ENCODE measurements at regions not wholly inside any gene's neighbourhood (a gene's known extent, or its start where the extent isn't known, plus 50 kb on each side); places are given as distances from the start of the nearest gene placed in this dataset.
A peak's percentile ranks its signal among the peaks of the same experiment; 100 is the strongest.
"Not testable (repeated sequence)": the region's sequence is repeated elsewhere in the genome, so short reads cannot be mapped to it uniquely, and the experiment has no call there.

DNA sequence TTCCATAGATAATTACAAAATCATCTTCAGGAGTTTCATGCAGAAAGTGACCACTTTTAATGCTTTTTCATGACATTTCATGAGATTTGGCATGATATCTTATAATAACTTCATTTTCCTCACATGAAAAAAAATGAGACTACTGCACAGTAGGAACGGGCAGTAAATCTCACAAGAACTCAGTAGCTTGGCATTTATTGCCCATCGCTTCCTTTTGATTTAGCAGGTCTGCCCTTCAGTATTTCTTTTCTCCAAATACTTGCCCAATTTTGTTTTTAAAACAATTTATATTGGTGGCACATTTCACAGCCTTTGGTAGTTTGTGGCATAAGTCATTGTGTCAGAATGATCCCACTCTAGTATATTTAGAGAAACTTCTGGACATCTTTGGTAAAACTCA is 711.8 kb upstream of the CHD1 start:
- no peak for TF ChIP-seq POLR2A (IDR thresholded peaks at IDR 0.05; ENCODE audit: low read depth, low read length)
- no peak for FAIRE-seq
- DNase-seq (ENCODE audit: insufficient read length, low spot score) = no peak

DNA sequence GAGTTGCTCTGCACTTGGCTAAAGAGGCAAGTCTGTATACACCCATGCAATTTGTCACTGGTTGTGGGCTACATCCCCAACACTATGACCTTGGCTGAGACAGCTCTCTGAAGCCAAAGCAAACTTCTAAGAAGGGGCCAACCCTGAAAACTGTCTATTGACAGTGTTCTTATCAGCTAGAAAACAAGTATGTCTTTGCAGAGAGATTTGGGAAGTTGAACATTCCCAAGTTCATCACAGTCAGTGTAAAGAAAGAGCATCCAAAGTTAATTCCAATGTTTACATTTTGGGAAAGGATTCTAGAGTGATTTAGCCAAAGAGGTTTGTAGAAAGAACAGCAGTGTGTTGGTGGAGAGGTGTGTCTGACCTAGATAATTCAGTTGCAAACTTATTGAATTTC is 711.1 kb upstream of the CHD1 start:
- FAIRE-seq (no peak), DNase-seq (ENCODE audit: insufficient read length, low spot score) (no peak)
- no peak for TF ChIP-seq POLR2A (IDR thresholded peaks at IDR 0.05; ENCODE audit: low read depth, low read length)

DNA sequence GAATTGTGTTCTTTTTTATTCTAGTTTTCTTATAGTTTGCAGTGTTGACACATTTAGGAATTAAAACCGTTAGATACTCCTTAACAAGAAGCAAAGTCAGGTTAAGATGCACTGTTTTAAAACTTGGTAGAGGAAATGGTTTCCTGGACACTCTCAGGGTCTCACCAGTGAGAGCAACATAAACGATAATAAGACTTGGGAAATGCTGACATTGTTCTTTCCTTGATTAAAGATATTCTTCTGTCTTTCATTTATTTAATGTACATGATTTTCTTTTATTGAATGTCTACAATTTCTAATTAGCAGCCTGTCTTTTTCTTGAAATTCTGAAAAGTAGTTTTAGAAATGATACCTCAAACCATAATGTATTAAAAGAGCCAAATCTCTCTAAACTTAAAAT is 707.9 kb upstream of the CHD1 start:
- FAIRE-seq (no peak), DNase-seq (ENCODE audit: insufficient read length, low spot score) (no peak)
- TF ChIP-seq POLR2A (IDR thresholded peaks at IDR 0.05; ENCODE audit: low read depth, low read length) = no peak

DNA sequence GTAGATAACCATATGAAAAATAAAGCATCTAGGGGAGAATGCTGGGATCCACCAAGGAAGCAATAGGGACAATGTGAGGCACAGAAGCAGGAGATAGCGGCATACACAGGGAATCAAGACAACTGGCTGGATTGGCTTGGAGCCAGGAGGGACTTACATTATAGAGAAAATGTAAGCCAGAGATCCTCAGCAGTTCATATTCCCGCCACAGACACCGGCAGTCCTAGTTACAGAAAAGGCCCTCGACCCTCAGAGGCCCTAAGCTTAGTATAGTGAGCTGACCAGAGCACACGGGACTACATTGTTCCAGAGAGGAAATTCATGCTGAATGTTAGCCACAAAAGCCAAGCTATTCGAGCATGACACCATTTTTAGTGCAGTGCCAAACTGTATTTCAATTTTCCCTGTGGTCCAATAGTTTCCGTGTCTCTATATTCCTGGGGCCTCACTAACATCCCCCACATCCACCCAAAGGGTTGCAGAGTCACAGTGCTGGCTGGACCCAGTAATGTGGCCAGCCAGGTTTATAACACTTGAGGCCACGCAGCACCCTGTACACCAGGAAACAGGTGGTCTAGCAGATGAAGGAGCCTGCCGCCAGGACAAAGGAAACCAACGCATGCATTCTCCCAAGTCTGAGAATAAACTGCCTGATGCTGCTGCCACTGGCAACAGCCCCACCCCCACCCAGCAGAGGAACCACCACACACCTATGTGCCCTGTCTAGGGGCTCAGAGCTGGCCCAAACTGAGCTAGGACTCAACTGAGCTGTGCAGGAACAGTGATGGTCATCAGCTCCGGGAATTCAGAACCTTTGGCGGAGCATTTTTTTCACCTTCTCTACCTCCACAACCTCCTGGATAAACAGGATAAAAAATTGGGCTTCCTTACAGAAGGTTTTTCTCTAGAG is 693.2 kb upstream of the CHD1 start:
- DNase-seq (ENCODE audit: insufficient read length, low spot score) = no peak
- no peak for TF ChIP-seq POLR2A (IDR thresholded peaks at IDR 0.05; ENCODE audit: low read depth, low read length)
- FAIRE-seq = no peak

DNA sequence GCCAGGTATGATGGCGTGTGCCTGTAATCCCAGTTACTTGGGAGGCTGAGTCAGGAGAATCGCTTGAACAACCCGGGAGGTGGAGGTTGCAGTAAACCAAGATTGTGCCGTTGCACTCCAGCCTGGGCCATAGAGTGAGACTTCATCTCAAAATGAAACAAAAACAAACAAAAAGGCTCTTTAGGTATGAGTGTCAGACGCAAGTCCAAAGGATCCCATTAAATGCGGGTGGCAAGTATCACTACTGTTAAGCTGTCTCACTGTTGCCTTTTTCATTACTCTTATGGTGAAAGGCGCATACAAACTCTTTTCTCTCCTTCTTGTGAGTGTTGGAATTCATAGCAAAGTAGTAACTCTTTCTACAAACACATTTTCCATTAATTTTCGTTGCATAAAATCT is 688.5 kb upstream of the CHD1 start:
- DNase-seq (ENCODE audit: insufficient read length, low spot score) (no peak), FAIRE-seq (no peak)
- TF ChIP-seq POLR2A (IDR thresholded peaks at IDR 0.05; ENCODE audit: low read depth, low read length) = no peak

DNA sequence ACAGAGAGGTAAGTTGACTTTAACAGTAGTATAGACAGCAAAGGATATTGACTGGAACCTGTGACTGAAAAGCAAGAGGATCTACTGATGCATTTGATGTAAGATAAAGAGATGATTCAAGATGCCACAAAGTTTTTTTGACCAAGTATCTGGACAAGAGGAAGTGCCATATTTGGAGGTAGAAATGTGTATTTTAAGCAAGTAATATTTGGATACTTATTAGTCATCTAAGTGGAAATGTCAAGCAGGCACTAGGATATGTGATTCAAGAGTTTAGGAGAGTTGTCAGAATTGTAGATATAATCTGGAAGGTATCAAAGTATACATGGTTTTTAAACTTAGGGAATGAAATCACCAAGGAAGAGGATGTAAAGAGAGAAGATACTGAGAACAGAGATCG is 686.1 kb upstream of the CHD1 start:
- DNase-seq (ENCODE audit: insufficient read length, low spot score) (no peak), FAIRE-seq (no peak)
- no peak for TF ChIP-seq POLR2A (IDR thresholded peaks at IDR 0.05; ENCODE audit: low read depth, low read length)

DNA sequence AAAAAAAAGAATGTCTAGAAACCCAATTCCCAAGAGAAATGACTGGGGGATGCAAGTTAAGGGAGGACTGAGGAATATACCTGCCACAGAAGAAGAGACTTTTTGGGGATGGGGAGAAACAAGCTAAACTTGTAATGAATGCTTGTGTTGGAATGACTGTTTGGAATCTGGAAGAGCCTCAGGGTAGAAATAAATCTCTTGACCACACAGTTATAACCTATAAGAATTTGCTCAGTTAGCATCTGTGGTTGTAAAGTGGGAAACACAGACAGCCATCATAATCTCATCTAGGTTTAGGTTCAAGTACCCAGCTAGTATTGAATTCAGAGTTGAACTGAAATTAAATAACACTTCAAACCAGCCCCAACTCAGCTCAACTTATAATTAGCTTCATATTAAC is 678.3 kb upstream of the CHD1 start:
- FAIRE-seq = no peak
- TF ChIP-seq POLR2A (IDR thresholded peaks at IDR 0.05; ENCODE audit: low read depth, low read length) = no peak
- DNase-seq (ENCODE audit: insufficient read length, low spot score) = no peak

DNA sequence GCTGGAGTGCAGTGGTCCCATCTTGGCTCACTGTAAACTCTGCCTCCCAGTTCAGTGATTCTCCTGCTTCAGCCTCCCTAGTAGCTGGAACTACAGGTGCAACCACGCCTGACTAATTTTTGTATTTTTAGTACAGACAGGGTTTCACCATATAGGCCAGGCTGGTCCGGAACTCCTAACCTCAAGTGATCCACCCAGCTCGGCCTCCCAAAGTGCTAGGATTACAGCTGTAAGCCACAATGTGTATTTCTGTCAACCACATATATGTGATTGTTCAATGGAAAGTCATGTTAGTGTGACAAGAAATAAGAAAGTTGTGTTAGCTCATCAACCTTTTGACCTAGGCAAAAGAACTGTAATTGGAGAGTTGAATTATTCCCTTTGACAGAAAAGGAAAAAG is 677.1 kb upstream of the CHD1 start:
- TF ChIP-seq POLR2A (IDR thresholded peaks at IDR 0.05; ENCODE audit: low read depth, low read length) = no peak
- FAIRE-seq = no peak

DNA sequence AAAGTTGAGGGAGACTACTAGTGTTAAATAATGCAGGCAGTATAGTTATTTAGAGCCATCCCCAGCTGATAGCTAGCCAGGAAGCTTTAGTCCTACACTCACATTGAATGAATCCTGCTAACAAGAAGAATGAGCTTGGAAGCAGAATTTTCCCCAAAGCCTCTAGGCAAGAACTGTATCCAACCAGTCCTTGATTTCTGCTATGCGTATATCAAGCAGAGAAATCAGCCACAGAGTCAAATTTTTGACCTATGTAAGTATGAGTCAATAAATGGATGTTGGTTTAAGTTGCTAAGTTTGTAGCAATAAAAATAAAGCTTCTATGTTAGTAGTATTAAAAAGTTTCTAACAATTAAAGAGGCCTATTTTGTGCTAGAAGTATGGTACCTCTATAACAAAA is 672.1 kb upstream of the CHD1 start:
- no peak for FAIRE-seq
- no peak for DNase-seq (ENCODE audit: insufficient read length, low spot score)
- TF ChIP-seq POLR2A (IDR thresholded peaks at IDR 0.05; ENCODE audit: low read depth, low read length) = no peak

More for the DNA sequence above, 677.1 kb upstream of the CHD1 start:
- no peak for DNase-seq (ENCODE audit: insufficient read length, low spot score)

DNA sequence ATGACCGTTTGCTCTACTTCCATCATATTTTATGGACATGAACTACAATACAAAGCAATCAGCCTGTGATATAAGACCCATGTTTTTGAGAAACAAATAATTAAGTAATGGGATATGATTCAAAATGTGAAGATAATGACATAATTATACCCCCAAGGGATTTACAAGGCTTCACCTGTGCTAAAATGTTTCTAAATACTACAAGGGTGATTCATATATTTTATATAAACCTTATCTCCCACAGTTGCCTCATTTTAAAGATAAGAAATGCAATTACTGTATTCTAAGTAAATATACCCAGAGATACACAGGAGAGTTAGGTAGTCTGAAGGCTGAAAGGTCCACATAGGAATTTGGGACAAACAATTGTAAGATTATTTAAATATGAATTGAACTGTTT is 662.0 kb upstream of the CHD1 start:
- FAIRE-seq = no peak
- TF ChIP-seq POLR2A (IDR thresholded peaks at IDR 0.05; ENCODE audit: low read depth, low read length) = no peak
- DNase-seq (ENCODE audit: insufficient read length, low spot score) = no peak

DNA sequence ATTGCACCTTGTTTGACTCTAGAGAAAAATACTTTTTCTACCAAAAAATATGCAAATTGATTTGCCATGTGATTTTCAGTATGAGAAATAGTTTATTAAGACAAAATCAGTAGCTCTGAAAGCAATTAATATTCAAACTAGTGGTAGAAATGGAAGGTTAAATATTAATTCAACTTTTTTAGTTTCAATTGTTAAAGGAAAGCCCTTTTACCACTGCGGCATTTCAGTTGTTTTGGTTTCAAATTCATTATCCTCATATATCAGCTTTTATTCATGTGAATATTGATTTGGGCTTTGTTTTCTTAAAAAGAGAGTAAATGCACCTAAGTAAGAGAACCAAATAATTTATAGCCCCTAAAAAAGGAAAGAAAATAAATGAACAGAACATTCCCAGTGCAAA is 660.6 kb upstream of the CHD1 start:
- no peak for TF ChIP-seq POLR2A (IDR thresholded peaks at IDR 0.05; ENCODE audit: low read depth, low read length)
- DNase-seq (ENCODE audit: insufficient read length, low spot score) (no peak), FAIRE-seq (no peak)

DNA sequence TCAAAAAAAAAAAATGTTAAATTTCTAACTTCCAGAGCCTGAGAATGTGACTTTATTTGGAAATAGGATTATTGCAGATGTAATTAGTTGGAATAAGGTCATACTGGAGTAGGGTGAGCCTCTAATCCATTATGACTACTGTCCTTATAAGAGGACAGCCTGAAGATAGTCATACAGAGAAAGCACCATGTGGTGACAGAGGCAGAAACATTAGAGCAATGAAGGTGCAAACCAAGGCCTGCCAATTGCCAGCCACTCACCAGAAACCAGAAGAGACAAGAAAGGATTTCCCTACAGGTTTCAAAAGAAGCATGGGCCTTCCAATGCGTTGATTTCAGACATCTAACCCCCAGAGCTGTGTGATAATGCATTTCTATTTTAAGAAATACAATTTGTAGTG is 659.2 kb upstream of the CHD1 start:
- no peak for TF ChIP-seq POLR2A (IDR thresholded peaks at IDR 0.05; ENCODE audit: low read depth, low read length)

DNA sequence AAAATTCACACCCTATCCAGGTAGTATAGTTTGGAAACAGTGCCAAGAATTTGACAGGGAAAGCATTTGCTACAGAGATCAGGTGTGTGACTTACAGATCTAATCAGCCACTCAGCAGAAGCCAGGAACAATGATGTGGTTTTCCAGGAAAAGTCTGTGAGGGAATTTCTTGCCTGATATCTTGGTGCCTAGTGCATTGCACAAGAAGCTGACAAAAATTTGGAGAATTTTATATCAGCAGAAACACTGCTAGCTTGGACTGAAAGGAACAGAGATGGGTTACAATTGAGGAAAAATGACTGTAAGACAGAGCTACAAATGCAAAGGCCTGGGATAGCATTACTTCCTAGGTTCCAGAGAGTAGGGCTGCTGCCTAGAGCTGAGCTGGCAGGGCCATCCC is 658.1 kb upstream of the CHD1 start:
- no peak for FAIRE-seq
- DNase-seq (ENCODE audit: insufficient read length, low spot score) = no peak
- TF ChIP-seq POLR2A (IDR thresholded peaks at IDR 0.05; ENCODE audit: low read depth, low read length) = no peak

More for the DNA sequence above, 659.2 kb upstream of the CHD1 start:
- FAIRE-seq (no peak), DNase-seq (ENCODE audit: insufficient read length, low spot score) (no peak)

DNA sequence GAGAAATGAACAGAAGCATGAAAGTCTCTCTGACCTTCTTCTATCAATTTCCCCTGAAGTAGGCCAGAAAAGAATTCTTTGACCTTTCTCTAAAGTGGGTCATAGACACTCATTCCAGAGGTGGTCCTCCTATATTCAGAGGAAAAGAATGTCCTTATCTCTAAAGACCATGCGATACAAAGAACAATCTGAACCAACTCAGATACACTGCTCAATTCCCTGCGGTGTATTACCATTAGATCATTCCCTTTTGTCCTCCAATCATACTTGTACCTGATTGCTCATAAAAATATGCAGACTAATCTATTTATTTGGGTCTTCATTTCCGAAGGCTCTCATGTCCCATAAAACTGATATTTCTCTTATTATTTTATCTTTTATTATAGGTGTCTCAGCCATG is 652.4 kb upstream of the CHD1 start:
- not testable (repeated sequence) for DNase-seq (ENCODE audit: insufficient read length, low spot score)
- FAIRE-seq = peak; percentile 45

DNA sequence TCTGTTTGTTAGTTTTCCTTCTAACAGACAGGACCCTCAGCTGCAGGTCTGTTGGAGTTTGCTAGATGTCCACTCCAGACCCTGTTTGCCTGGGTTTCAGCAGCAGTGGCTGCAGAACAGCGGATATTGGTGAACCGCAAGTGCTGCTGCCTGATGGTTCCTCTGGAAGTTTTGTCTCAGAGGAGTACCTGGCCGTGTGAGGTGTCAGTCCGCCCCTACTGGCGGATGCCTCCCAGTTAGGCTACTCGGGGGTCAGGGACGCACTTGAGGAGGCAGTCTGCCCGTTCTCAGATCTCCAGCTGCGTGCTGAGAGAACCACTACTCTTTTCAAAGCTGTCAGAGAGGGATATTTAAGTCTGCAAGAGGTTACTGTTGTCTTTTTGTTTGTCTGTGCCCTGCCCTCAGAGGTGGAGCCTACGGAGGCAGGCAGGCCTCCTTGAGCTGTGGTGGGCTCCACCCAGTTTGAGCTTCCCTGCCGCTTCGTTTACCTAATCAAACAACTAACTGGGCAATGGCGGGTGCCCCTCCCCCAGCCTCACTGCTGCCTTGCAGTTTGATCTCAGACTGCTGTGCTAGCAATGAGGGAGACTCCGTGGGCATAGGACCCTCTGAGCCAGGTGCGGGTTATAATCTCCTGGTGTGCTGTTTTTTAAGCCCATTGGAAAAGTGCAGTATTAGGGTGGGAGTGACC is 634.3 kb upstream of the CHD1 start:
- not testable (repeated sequence) for DNase-seq (ENCODE audit: insufficient read length, low spot score); FAIRE-seq

All from H54 (cell line).